ENCODE measurements at regions not wholly inside any gene's neighbourhood (a gene's known extent, or its start where the extent isn't known, plus 50 kb on each side); places are given as distances from the start of the nearest gene placed in this dataset.

DNA sequence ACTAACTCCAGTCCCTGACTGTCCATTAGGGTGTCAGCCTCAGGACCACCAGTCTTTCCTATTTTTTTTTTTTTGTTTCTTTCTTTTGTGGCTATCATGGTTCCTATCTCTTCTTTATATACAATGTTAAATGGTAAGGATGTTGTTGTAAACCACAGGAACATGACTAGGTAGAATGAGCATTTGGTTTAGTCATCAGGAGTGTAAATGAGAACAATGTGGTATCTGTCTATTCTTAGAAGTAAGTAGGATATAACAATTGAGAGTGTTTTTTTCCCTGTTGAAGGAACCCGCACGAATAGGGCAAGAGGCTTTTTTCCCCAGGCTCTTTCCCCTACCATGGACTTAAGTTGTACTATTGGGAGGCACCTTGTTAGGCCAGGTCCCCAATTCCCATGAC is 880.3 kb upstream of the GBE1 start:
- TF ChIP-seq, protein P1, sequence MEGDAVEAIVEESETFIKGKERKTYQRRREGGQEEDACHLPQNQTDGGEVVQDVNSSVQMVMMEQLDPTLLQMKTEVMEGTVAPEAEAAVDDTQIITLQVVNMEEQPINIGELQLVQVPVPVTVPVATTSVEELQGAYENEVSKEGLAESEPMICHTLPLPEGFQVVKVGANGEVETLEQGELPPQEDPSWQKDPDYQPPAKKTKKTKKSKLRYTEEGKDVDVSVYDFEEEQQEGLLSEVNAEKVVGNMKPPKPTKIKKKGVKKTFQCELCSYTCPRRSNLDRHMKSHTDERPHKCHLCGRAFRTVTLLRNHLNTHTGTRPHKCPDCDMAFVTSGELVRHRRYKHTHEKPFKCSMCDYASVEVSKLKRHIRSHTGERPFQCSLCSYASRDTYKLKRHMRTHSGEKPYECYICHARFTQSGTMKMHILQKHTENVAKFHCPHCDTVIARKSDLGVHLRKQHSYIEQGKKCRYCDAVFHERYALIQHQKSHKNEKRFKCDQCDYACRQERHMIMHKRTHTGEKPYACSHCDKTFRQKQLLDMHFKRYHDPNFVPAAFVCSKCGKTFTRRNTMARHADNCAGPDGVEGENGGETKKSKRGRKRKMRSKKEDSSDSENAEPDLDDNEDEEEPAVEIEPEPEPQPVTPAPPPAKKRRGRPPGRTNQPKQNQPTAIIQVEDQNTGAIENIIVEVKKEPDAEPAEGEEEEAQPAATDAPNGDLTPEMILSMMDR (IDR thresholded peaks at IDR 0.05; ENCODE audit: low read depth, low read length, poor library complexity, severe bottlenecking) = no peak
- no peak for TF ChIP-seq EZH2phosphoT487 (IDR thresholded peaks at IDR 0.05; ENCODE audit: borderline replicate concordance, low read length)
